ENCODE measurements at regions not wholly inside any gene's neighbourhood (a gene's known extent, or its start where the extent isn't known, plus 50 kb on each side); places are given as distances from the start of the nearest gene placed in this dataset.

DNA sequence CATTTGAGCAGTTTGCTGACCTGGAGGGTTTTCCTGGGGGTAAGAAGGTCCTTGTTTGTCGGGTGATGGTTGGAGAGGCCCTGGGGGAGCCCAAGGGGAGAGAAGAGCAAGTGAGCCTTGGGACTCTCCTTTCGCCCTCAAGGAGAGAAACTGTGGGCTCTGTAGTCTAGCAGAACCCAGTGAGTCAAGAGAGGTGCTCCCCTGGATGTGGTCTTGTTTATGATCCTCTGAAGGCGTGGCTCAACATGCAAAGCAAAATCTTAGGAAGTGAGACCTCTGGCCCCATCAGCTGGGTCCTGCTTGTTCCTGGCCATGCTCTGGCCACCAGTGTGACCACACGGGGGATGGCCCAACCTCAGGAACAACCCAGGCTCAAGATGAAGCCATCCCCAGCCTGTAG, 66.5 kb upstream of the ALX4 start:
- no peaks in the 10 kb centered on the region for H3K36me3 Mint-ChIP-seq (ENCODE audit: low read depth)
- no peaks in the 10 kb centered on the region for H3K9me3 Mint-ChIP-seq
- DNase-seq = no peak
- no peak overlapping the region for H3K4me3 Mint-ChIP-seq
- no peaks in the 10 kb centered on the region for H3K4me1 Mint-ChIP-seq (ENCODE audit: low read depth)
- TF ChIP-seq, protein P1, sequence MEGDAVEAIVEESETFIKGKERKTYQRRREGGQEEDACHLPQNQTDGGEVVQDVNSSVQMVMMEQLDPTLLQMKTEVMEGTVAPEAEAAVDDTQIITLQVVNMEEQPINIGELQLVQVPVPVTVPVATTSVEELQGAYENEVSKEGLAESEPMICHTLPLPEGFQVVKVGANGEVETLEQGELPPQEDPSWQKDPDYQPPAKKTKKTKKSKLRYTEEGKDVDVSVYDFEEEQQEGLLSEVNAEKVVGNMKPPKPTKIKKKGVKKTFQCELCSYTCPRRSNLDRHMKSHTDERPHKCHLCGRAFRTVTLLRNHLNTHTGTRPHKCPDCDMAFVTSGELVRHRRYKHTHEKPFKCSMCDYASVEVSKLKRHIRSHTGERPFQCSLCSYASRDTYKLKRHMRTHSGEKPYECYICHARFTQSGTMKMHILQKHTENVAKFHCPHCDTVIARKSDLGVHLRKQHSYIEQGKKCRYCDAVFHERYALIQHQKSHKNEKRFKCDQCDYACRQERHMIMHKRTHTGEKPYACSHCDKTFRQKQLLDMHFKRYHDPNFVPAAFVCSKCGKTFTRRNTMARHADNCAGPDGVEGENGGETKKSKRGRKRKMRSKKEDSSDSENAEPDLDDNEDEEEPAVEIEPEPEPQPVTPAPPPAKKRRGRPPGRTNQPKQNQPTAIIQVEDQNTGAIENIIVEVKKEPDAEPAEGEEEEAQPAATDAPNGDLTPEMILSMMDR (IDR thresholded peaks at IDR 0.05) = no peak
- peaks cover 42% of the 10 kb centered on the region for H3K27me3 Mint-ChIP-seq (ENCODE audit: insufficient read depth)
- H3K27ac Mint-ChIP-seq = no peak overlapping the region

DNA sequence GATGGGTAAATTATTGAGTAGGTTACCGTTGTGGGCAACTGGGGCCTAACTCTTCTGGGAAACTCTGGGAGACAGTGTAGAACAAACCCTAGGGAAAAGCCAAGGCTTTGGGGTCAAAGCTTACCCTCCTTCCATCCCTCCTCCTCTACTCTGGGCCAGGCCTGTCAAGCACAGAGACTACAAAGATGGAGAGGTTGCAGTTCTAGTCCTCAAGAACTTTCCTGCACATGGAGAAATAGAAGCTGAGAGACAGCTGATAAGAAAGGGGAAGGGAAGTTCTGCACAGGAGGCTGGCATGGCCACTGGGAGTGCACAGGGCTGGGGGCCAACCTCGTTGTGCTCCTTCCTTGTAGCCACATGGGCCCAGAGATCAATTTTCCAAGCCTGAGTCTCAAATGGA, 67.2 kb upstream of the ALX4 start:
- H3K4me1 Mint-ChIP-seq (ENCODE audit: low read depth) = no peaks in the 10 kb centered on the region
- no peak for DNase-seq
- H3K36me3 Mint-ChIP-seq (ENCODE audit: low read depth) = no peaks in the 10 kb centered on the region
- no peaks in the 10 kb centered on the region for H3K9me3 Mint-ChIP-seq
- H3K27me3 Mint-ChIP-seq (ENCODE audit: insufficient read depth) = peaks cover 42% of the 10 kb centered on the region
- H3K4me3 Mint-ChIP-seq = no peak overlapping the region
- H3K27ac Mint-ChIP-seq = no peak overlapping the region
- TF ChIP-seq, protein P1 (IDR thresholded peaks at IDR 0.05) = no peak

DNA sequence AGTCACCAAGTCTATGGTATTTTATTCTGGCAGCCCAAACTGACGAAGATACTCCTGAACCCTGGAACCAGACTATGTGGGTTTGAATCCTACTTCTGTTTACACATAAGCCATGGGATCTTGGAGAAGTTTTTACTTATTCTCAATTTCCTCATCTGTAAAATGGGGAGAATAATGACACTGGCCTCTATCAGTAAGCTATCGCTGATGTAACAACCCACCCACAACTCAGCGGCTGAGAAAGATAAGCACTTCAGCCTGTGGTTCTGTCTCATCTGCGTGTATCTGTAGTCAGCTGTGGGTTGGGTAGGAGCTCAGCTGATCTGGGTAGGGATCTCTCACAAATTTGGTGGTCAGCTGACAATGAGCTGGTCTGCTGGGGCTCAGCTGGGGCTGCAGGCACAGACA, 68.0 kb upstream of the ALX4 start:
- no peak for DNase-seq
- no peak overlapping the region for H3K4me3 Mint-ChIP-seq
- no peaks in the 10 kb centered on the region for H3K36me3 Mint-ChIP-seq (ENCODE audit: low read depth)
- TF ChIP-seq, protein P1 (IDR thresholded peaks at IDR 0.05) = no peak
- H3K27me3 Mint-ChIP-seq (ENCODE audit: insufficient read depth) = peaks cover 43% of the 10 kb centered on the region
- no peaks in the 10 kb centered on the region for H3K4me1 Mint-ChIP-seq (ENCODE audit: low read depth)
- H3K27ac Mint-ChIP-seq = no peak overlapping the region
- no peaks in the 10 kb centered on the region for H3K9me3 Mint-ChIP-seq

DNA sequence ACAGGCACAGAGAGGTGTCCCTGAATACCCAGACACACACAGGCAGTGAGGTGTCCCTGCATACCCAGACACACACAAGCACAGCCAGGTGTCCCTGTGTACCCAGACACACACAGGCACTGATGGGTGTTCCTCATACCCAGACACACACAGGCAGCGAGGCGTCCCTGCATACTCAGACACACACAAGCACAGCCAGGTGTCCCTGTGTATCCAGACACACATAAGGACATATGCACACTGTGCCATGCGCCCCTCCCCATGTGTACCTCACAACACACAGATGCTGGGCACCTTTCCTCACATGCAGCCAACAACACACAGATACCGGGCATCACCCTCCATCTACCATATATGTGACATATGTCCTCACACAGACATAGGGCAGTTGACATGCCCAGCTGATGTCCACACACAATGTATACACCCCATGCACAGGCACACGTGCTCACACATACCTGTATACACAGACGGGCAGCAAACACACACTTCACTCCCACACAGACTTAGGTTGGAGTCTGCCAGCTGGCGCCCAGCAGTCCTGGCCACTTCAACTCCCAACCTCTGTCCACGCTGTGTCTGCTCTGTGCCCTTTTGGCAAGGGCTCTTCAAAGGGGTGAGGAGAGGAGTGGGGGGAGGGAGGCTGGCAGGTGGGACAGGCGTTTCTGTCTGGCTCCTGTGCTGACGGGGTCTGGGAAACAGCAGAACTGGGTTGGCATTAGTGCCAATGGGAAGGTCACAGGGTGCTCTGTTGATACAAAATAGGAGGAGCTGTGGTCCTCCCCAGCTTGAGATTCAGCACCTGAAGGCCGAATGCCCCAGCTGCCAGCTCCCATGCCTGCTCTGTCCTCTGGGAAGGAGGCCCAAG, 69.4 kb upstream of the ALX4 start:
- Mint-ChIP-seq H3K9me3 (no peaks in the 10 kb centered on the region), H3K27ac (no peak overlapping the region), H3K27me3 (ENCODE audit: insufficient read depth) (peaks cover 38% of the 10 kb centered on the region), H3K4me1 (ENCODE audit: low read depth) (no peaks in the 10 kb centered on the region), H3K36me3 (ENCODE audit: low read depth) (no peaks in the 10 kb centered on the region), H3K4me3 (no peak overlapping the region)
- TF ChIP-seq, protein P1 (IDR thresholded peaks at IDR 0.05) = no peak
- no peak for DNase-seq

DNA sequence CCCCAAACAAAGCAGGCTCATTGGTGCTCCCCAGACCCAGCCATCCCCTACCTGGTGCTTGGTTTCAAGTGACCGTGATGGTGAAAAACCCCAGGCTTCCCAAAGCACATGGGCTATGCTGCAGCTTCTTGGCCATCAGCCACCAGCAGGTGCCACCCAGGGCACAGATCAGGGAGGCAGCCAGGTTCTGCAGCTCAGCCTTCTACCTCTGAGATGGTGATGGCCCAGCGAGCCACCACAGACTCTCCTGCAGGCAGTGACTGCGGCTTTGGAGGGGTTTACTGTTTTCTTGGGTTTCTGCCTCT, 70.0 kb upstream of the ALX4 start:
- no peaks in the 10 kb centered on the region for H3K9me3 Mint-ChIP-seq
- no peak for DNase-seq
- no peak overlapping the region for H3K27ac Mint-ChIP-seq
- TF ChIP-seq, protein P1 (IDR thresholded peaks at IDR 0.05) = no peak
- no peaks in the 10 kb centered on the region for H3K4me1 Mint-ChIP-seq (ENCODE audit: low read depth)
- H3K27me3 Mint-ChIP-seq (ENCODE audit: insufficient read depth) = peaks cover 33% of the 10 kb centered on the region
- no peaks in the 10 kb centered on the region for H3K36me3 Mint-ChIP-seq (ENCODE audit: low read depth)
- H3K4me3 Mint-ChIP-seq = no peak overlapping the region

Data from HFFc6 (cell line).